Endodermal cell (in vitro differentiated cells): ENCODE measurements at regions not wholly inside any gene's neighbourhood (a gene's known extent, or its start where the extent isn't known, plus 50 kb on each side); places are given as distances from the start of the nearest gene placed in this dataset.

Experiments
- DNase-seq: peaks from one replicate; pipeline ENCODE4 v3.0.0-alpha.2; 2017
- H3K27ac ChIP-seq: 2 replicates; pipeline ENCODE4 v1.5.1; 2013; ENCODE audit warnings: mild to moderate bottlenecking, low read depth, low read length, moderate library complexity
- H3K27me3 ChIP-seq: 2 replicates; pipeline ENCODE4 v1.6.1; 2013; ENCODE audit warnings: mild to moderate bottlenecking, low read length, moderate library complexity; ENCODE audit not compliant: insufficient read depth, control insufficient read depth, poor library complexity, severe bottlenecking
- H3K36me3 ChIP-seq: 2 replicates; pipeline ENCODE4 v1.7.0; 2013; ENCODE audit warnings: mild to moderate bottlenecking, low read length, moderate library complexity; ENCODE audit not compliant: control insufficient read depth, insufficient read depth
- H3K4me1 ChIP-seq: one replicate; pipeline ENCODE4 v1.7.0; 2013; ENCODE audit warnings: low read length; ENCODE audit not compliant: control insufficient read depth, insufficient read depth
- H3K4me3 ChIP-seq: 2 replicates; pipeline ENCODE4 v1.5.1; 2013; ENCODE audit warnings: mild to moderate bottlenecking, low read length, moderate library complexity
- H3K9ac ChIP-seq: 2 replicates; pipeline ENCODE4 v1.6.1; 2013; ENCODE audit warnings: mild to moderate bottlenecking, low read length, moderate library complexity; ENCODE audit not compliant: poor library complexity, severe bottlenecking; ENCODE audit errors: extremely low read depth
- H3K9me3 ChIP-seq: 2 replicates; pipeline ENCODE4 v1.6.1; 2013; ENCODE audit warnings: mild to moderate bottlenecking, low read length, moderate library complexity; ENCODE audit not compliant: control insufficient read depth
- H3K27ac Mint-ChIP-seq: 2 replicates; pipeline ENCODE4 v1.8.0; 2020; ENCODE audit warnings: mixed read lengths
- H3K27me3 Mint-ChIP-seq: 2 replicates; pipeline ENCODE4 v1.8.0; 2021; ENCODE audit warnings: mild to moderate bottlenecking, mixed read lengths; ENCODE audit not compliant: insufficient read depth
- H3K36me3 Mint-ChIP-seq: 2 replicates; pipeline ENCODE4 v1.8.0; 2020; ENCODE audit warnings: low read depth, mixed read lengths
- H3K4me1 Mint-ChIP-seq: 2 replicates; pipeline ENCODE4 v1.8.0; 2020; ENCODE audit warnings: mixed read lengths
- H3K4me3 Mint-ChIP-seq: 2 replicates; pipeline ENCODE4 v1.8.0; 2020; ENCODE audit warnings: mild to moderate bottlenecking, moderate library complexity, mixed read lengths
- H3K9me3 Mint-ChIP-seq: 2 replicates; pipeline ENCODE4 v1.8.0; 2020; ENCODE audit warnings: mild to moderate bottlenecking, mixed read lengths
- WGBS, 2 experiments: methylation state at CpG; one replicate each; pipeline versions ENCODE4 v1.1.5 to v1.1.7; 2013; ENCODE audit warnings: missing lambda C conversion rate in 2 of 2, mixed read lengths in 1 of 2; ENCODE audit not compliant: insufficient coverage in 1 of 2, insufficient read length in 1 of 2; 5-methylcytosine and 5-hydroxymethylcytosine counted together
- TF ChIP-seq, protein P1 (sequence below): fragments of 200-600 bp; sonication (generic); conservative IDR thresholded peaks from 2 replicates; pipeline ENCODE4 v1.5.0; 2021; ENCODE audit warnings: antibody characterized with exemption, mild to moderate bottlenecking

DNA sequence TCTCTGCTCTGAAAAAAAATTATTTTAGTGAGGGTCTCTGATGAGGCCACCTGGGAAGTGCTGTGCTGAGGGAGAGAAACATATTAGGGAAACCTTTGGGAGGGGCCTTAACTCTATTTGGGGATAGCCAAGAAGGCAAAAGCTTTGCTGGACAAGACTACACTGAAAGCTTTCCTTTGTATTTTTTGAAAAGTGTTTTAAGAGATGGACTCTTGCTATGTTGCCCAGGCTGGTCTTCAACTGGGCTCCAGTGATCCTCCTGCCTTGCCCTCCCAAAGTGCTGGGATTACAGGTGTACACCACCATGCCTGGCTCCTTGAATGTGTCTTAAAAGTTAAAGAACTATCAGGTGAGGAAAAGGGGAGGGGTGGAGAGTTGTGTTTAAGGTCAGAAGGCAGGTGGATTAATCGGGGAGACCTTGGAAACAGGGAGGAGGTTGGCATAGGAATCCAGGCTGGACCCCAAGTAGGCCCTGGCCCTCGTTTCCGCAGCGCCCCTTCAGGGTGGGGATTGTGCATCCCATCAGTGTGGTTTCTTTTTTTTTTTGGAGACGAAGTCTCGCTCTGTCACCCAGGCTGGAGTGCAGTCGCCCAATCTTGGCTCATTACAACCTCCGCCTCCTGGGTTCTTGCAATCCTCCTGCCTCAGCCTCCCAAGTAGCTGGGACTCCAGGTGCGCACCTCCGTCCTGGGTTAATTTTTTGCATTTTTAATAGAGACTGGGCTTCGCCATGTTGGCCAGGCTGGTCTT is 92.1 kb downstream of the MYCN start:
- H3K9me3 ChIP-seq: no peaks in the 10 kb centered on the region
- Mint-ChIP-seq H3K4me1 (peaks cover 27% of the 10 kb centered on the region), H3K9me3 (no peaks in the 10 kb centered on the region), H3K27me3 (no peaks in the 10 kb centered on the region), H3K36me3 (no peaks in the 10 kb centered on the region), H3K27ac (no peak overlapping the region), H3K4me3 (no peak overlapping the region)
- no peak overlapping the region for H3K27ac ChIP-seq
- 94 to 98% methylated on average over 7 to 11 of the region's 11 CpGs for WGBS, 2 experiments
- peaks cover 3% of the 10 kb centered on the region for H3K4me1 ChIP-seq
- no peak for DNase-seq
- H3K9ac ChIP-seq: no peak overlapping the region
- TF ChIP-seq, protein P1, sequence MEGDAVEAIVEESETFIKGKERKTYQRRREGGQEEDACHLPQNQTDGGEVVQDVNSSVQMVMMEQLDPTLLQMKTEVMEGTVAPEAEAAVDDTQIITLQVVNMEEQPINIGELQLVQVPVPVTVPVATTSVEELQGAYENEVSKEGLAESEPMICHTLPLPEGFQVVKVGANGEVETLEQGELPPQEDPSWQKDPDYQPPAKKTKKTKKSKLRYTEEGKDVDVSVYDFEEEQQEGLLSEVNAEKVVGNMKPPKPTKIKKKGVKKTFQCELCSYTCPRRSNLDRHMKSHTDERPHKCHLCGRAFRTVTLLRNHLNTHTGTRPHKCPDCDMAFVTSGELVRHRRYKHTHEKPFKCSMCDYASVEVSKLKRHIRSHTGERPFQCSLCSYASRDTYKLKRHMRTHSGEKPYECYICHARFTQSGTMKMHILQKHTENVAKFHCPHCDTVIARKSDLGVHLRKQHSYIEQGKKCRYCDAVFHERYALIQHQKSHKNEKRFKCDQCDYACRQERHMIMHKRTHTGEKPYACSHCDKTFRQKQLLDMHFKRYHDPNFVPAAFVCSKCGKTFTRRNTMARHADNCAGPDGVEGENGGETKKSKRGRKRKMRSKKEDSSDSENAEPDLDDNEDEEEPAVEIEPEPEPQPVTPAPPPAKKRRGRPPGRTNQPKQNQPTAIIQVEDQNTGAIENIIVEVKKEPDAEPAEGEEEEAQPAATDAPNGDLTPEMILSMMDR: no peak
- no peaks in the 10 kb centered on the region for H3K36me3 ChIP-seq
- H3K4me3 ChIP-seq: no peak overlapping the region
- H3K27me3 ChIP-seq: no peaks in the 10 kb centered on the region

DNA sequence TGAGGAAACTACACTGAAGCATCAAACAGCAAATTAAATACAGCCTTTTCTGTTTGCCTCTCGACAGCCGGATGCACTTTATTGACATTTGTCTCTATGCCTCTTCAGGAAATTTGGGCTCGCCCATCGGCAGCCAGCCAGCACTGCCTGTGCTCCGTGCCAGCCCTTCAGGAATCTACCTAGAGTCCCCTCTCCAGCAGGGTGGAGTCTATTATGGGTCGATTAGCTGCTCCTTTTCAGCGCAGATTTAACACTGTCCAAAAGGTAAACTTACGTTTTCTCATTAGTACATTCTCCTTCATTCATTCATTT is 91.5 kb downstream of the MYCN start:
- Histone ChIP-seq H3K27me3 (no peaks in the 10 kb centered on the region), H3K9me3 (no peaks in the 10 kb centered on the region), H3K9ac (no peak overlapping the region), H3K4me1 (peaks cover 3% of the 10 kb centered on the region), H3K36me3 (no peaks in the 10 kb centered on the region), H3K27ac (no peak overlapping the region), H3K4me3 (no peak overlapping the region)
- TF ChIP-seq, protein P1: no peak
- no peak overlapping the region for H3K4me3 Mint-ChIP-seq
- H3K9me3 Mint-ChIP-seq: no peaks in the 10 kb centered on the region
- H3K4me1 Mint-ChIP-seq: peaks cover 31% of the 10 kb centered on the region
- no peak overlapping the region for H3K27ac Mint-ChIP-seq
- H3K27me3 Mint-ChIP-seq: no peaks in the 10 kb centered on the region
- 89 to 90% methylated on average over 7 to 8 of the region's 8 CpGs for WGBS, 2 experiments
- H3K36me3 Mint-ChIP-seq: no peaks in the 10 kb centered on the region
- DNase-seq: no peak

DNA sequence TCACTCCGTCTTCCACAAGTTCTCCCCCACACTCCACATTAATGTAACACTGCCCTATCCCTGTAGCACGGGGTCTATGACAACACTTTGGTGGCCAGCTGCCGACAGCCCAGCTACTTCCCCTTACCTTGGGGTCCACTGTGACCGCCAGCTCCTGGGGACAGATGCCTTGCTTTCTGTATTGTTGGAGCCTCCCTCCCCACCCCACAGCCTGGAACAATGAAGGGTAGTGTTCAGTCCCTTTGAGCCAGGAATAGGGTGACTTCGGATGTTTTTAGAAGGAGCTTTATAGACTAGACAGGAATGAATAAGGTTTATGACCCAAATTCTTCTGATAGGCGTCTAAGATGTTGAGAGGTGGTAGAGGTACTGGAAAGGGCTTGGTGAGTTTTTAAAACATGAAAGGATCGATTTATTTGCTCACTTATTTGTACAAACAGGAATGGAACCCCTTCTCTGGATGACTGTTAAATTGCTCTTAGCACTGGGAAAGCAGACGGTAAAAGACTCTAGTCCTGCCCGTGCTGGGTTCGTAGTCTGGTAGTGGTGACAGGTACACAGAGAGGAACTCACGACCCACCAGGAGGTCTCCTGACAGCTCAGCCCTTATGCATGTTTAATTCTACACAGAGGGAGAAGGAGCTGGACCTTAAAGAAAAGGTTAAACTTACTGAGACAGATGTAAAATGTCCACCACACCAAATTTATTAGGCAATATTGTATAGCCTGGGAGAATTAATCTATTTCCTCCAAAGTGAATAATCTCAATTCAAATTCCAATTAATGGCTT is 90.9 kb downstream of the MYCN start:
- Histone ChIP-seq H3K9me3 (no peaks in the 10 kb centered on the region), H3K4me1 (peaks cover 3% of the 10 kb centered on the region), H3K9ac (no peak overlapping the region), H3K27me3 (no peaks in the 10 kb centered on the region), H3K36me3 (no peaks in the 10 kb centered on the region), H3K27ac (peak overlapping the region; percentile 73), H3K4me3 (no peak overlapping the region)
- peak; percentile 47 for DNase-seq
- H3K9me3 Mint-ChIP-seq: no peaks in the 10 kb centered on the region
- no peak overlapping the region for H3K27ac Mint-ChIP-seq
- 73 to 83% methylated on average over 9 to 11 of the region's 11 CpGs for WGBS, 2 experiments
- no peaks in the 10 kb centered on the region for H3K27me3 Mint-ChIP-seq
- TF ChIP-seq, protein P1: no peak
- no peak overlapping the region for H3K4me3 Mint-ChIP-seq
- H3K4me1 Mint-ChIP-seq: peaks cover 32% of the 10 kb centered on the region
- no peaks in the 10 kb centered on the region for H3K36me3 Mint-ChIP-seq
